Left lung (tissue), 4 donors: ENCODE measurements at regions not wholly inside any gene's neighbourhood (a gene's known extent, or its start where the extent isn't known, plus 50 kb on each side); places are given as distances from the start of the nearest gene placed in this dataset.

Experiments used
- ATAC-seq: fragments of 200-7000 bp; cut with Tn5 transposase; one replicate; pipeline ENCODE4 v1.9.1; 2020; ENCODE audit warnings: moderate library complexity
- DNase-seq, 4 donors: peaks; one replicate each; pipeline ENCODE4 v3.0.0-alpha.2; 2013 to 2020
- H3K27ac ChIP-seq, 2 donors: fragments of 200-600 bp; sonication (generic) in 1 of 2; one replicate each; pipeline versions ENCODE4 v1.5.0 to v1.8.0; 2020 to 2021
- H3K27me3 ChIP-seq, 2 donors: fragments of 200-600 bp; sonication (generic) in 1 of 2; one replicate each; pipeline versions ENCODE4 v1.5.0 to v1.8.0; 2020 to 2021
- H3K36me3 ChIP-seq, 2 donors: fragments of 200-600 bp; sonication (generic) in 1 of 2; one replicate each; pipeline versions ENCODE4 v1.5.0 to v1.8.0; 2020 to 2021
- H3K4me1 ChIP-seq, 2 donors: fragments of 200-600 bp; one replicate each; pipeline ENCODE4 v1.8.0; 2021
- H3K4me3 ChIP-seq, 2 donors: fragments of 200-600 bp; sonication (generic) in 1 of 2; one replicate each; pipeline versions ENCODE4 v1.5.0 to v1.8.0; 2020 to 2021; ENCODE audit warnings: mild to moderate bottlenecking in 1 of 2
- H3K9me3 ChIP-seq, 2 donors: fragments of 200-600 bp; sonication (generic) in 1 of 2; one replicate each; pipeline versions ENCODE4 v1.5.0 to v1.8.0; 2020 to 2021
- CTCF ChIP-seq, 2 donors: fragments of 200-600 bp; sonication (generic) in 1 of 2; IDR thresholded peaks; one replicate each; pipeline versions ENCODE4 v1.5.0 to v1.8.0; 2021; ENCODE audit warnings: antibody characterized with exemption in 2 of 2
- intact Hi-C, 2 donors: fragments of 100-400 bp; cut with DNase I; formaldehyde crosslinking; loops; one replicate each; pipeline versions ENCODE4 v1.11.2 to v1.14.2; 2022
- donor health status: DM: no; HTN: yes; CAD: no.
- donor health status: DM: no; HTN: no; CAD: no.

- no peak for ATAC-seq
- no peaks in the 10 kb centered on the region for H3K4me1 ChIP-seq
- intact Hi-C loops = no loop called here
These were observed 536.4 kb upstream of the PIK3C3 start for GRCh38 chr18:41418598-41418997.

GRCh38 chr18:41416044-41416443 is 539.0 kb upstream of the PIK3C3 start:
- DNase-seq (no peak), ATAC-seq (no peak)
- Histone ChIP-seq H3K36me3 (no peaks in the 10 kb centered on the region), H3K27ac (no peak overlapping the region), H3K4me1 (no peaks in the 10 kb centered on the region), H3K4me3 (no peak overlapping the region), H3K27me3 (no peaks in the 10 kb centered on the region), H3K9me3 (no peaks in the 10 kb centered on the region)
- intact Hi-C loops = no loop called here
- no peak for TF ChIP-seq CTCF (IDR thresholded peaks at IDR 0.05)

More at GRCh38 chr18:41418598-41418997, 536.4 kb upstream of the PIK3C3 start:
- Histone ChIP-seq H3K9me3 (no peaks in the 10 kb centered on the region), H3K36me3 (no peaks in the 10 kb centered on the region), H3K4me3 (no peak overlapping the region), H3K27me3 (no peaks in the 10 kb centered on the region), H3K27ac (no peak overlapping the region)
- no peak for TF ChIP-seq CTCF (IDR thresholded peaks at IDR 0.05)
- DNase-seq = no peak

- intact Hi-C loops = no loop called here
- H3K4me1 ChIP-seq = no peaks in the 10 kb centered on the region
- no peak overlapping the region for H3K4me3 ChIP-seq
- no peaks in the 10 kb centered on the region for H3K36me3 ChIP-seq
- TF ChIP-seq CTCF (IDR thresholded peaks at IDR 0.05) = no peak
- H3K9me3 ChIP-seq = no peaks in the 10 kb centered on the region
- DNase-seq (no peak), ATAC-seq (no peak)
- H3K27me3 ChIP-seq = no peaks in the 10 kb centered on the region
- no peak overlapping the region for H3K27ac ChIP-seq
These were observed 545.0 kb upstream of the PIK3C3 start for GRCh38 chr18:41410006-41410405.

GRCh38 chr18:41406834-41407233 is 548.2 kb upstream of the PIK3C3 start:
- DNase-seq (no peak), ATAC-seq (no peak)
- intact Hi-C loops = no loop called here
- no peaks in the 10 kb centered on the region for H3K36me3 ChIP-seq
- no peaks in the 10 kb centered on the region for H3K4me1 ChIP-seq
- TF ChIP-seq CTCF (IDR thresholded peaks at IDR 0.05) = no peak
- H3K27ac ChIP-seq = no peak overlapping the region
- no peaks in the 10 kb centered on the region for H3K27me3 ChIP-seq
- H3K9me3 ChIP-seq = no peaks in the 10 kb centered on the region
- no peak overlapping the region for H3K4me3 ChIP-seq

GRCh38 chr18:41396861-41397260 is 558.2 kb upstream of the PIK3C3 start:
- DNase-seq (no peak), ATAC-seq (no peak)
- H3K27ac ChIP-seq = no peak overlapping the region
- no peak overlapping the region for H3K4me3 ChIP-seq
- no peaks in the 10 kb centered on the region for H3K36me3 ChIP-seq
- H3K9me3 ChIP-seq = no peaks in the 10 kb centered on the region
- no peaks in the 10 kb centered on the region for H3K4me1 ChIP-seq
- H3K27me3 ChIP-seq = no peaks in the 10 kb centered on the region
- intact Hi-C loops = no loop called here
- TF ChIP-seq CTCF (IDR thresholded peaks at IDR 0.05) = no peak
